SK-N-SH treated with all-trans-retinoic acid at 6 μM for 48 hours (cell line): ENCODE measurements at regions not wholly inside any gene's neighbourhood (a gene's known extent, or its start where the extent isn't known, plus 50 kb on each side); places are given as distances from the start of the nearest gene placed in this dataset.

Source experiments
- BACH2 ChIP-seq: fragments of 250-450 bp; sonication (Bioruptor Pico); IDR thresholded peaks from 2 replicates; pipeline ENCODE4 v1.9.0; 2021; ENCODE audit warnings: mild to moderate bottlenecking, borderline replicate concordance
- RARB ChIP-seq: fragments of 250-450 bp; sonication (Bioruptor Pico); IDR thresholded peaks from 2 replicates; pipeline ENCODE4 v1.8.0; 2021; ENCODE audit warnings: mild to moderate bottlenecking, moderate library complexity
- ZNF565 ChIP-seq: fragments of 450-650 bp; formaldehyde crosslinking; conservative IDR thresholded peaks from 2 replicates; pipeline ENCODE4 v1.5.0; 2020; ENCODE audit warnings: low read depth, mild to moderate bottlenecking, moderate library complexity

GRCh38 chr2:62382757-62383156, 123.2 kb downstream of the TMEM17 start:
- TF ChIP-seq BACH2 (CRISPR knock-in tag) (no peak), RARB (CRISPR knock-in tag) (no peak), ZNF565 (CRISPR knock-in tag) (no peak)
